ENCODE measurements at regions not wholly inside any gene's neighbourhood (a gene's known extent, or its start where the extent isn't known, plus 50 kb on each side); places are given as distances from the start of the nearest gene placed in this dataset.

DNA sequence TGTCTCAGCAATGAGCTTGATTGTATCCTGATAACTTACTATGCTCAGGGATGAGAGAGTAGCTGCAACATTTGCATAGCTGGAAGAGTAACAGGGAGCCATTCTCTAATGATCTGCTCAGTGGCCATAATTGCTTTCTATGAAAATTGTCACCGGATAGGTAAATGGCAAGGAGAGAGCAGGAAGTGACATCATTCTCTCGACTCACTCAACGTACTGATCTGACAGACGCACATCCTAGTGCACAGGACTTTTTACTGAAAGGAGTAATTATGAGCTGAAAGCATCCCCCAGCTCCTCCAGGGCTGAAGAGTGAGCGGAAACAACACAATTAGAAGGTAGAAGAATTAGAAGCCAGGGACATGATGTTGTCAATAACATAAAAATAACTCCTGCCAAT lies 71.8 kb downstream of the IRX5 start:
- POLR2A ChIA-PET: interaction anchor here (0.5 to 1.0 kb wide), 2 partner anchors 373 to 617 kb away, joined by 3 read pairs; no protein-coding TSS in a partner anchor
- no peak for DNase-seq (ENCODE audit: unreplicated experiment)
- Mint-ChIP-seq H3K4me3 (ENCODE audit: unreplicated experiment) (no peak overlapping the region), H3K4me1 (ENCODE audit: insufficient read depth, unreplicated experiment) (peaks cover 21% of the 10 kb centered on the region), H3K36me3 (ENCODE audit: insufficient read depth, unreplicated experiment) (peaks cover 4% of the 10 kb centered on the region), H3K27ac (ENCODE audit: low read depth, unreplicated experiment) (no peak overlapping the region), H3K27me3 (ENCODE audit: insufficient read depth, unreplicated experiment) (peaks cover 10% of the 10 kb centered on the region), H3K9me3 (ENCODE audit: unreplicated experiment) (no peaks in the 10 kb centered on the region)
- TF ChIP-seq, protein P1, sequence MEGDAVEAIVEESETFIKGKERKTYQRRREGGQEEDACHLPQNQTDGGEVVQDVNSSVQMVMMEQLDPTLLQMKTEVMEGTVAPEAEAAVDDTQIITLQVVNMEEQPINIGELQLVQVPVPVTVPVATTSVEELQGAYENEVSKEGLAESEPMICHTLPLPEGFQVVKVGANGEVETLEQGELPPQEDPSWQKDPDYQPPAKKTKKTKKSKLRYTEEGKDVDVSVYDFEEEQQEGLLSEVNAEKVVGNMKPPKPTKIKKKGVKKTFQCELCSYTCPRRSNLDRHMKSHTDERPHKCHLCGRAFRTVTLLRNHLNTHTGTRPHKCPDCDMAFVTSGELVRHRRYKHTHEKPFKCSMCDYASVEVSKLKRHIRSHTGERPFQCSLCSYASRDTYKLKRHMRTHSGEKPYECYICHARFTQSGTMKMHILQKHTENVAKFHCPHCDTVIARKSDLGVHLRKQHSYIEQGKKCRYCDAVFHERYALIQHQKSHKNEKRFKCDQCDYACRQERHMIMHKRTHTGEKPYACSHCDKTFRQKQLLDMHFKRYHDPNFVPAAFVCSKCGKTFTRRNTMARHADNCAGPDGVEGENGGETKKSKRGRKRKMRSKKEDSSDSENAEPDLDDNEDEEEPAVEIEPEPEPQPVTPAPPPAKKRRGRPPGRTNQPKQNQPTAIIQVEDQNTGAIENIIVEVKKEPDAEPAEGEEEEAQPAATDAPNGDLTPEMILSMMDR (IDR thresholded peaks at IDR 0.05; ENCODE audit: unreplicated experiment): no peak
- intact Hi-C loops (cut with micrococcal nuclease): no loop called here
- no TSS peak for BruUV-seq (replicated peaks)
- CTCF ChIA-PET: interaction anchor here (0.6 to 0.7 kb wide), 2 partner anchors 37 to 141 kb away, joined by 3 read pairs; no protein-coding TSS in a partner anchor

DNA sequence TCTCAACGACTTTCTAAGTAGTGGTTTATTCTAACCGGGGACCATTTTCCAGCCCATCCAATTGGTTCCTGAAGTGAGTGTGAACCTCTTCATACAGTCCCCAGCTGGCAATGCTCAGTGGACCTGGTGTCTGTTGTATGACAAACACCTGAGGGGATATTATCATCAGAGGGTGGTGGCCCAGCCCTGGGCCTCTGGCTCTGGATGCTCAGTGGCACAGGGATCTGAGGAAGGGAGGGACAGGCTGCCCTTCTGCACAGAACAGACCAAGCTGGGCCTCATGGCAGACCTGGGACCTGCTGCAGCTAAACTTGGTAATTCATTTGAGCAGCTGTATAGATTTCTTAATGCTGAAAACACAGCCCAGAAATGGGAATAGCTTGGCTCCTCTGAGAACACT lies 72.6 kb downstream of the IRX5 start:
- ChIA-PET CTCF (interaction anchor here (1.2 kb wide), 1 partner anchor 131 kb away, joined by 3 read pairs; no protein-coding TSS in a partner anchor), POLR2A (interaction anchor here (1.0 kb wide), 1 partner anchor 618 kb away, joined by 3 read pairs; no protein-coding TSS in a partner anchor)
- no peak overlapping the region for H3K27ac Mint-ChIP-seq (ENCODE audit: low read depth, unreplicated experiment)

DNA sequence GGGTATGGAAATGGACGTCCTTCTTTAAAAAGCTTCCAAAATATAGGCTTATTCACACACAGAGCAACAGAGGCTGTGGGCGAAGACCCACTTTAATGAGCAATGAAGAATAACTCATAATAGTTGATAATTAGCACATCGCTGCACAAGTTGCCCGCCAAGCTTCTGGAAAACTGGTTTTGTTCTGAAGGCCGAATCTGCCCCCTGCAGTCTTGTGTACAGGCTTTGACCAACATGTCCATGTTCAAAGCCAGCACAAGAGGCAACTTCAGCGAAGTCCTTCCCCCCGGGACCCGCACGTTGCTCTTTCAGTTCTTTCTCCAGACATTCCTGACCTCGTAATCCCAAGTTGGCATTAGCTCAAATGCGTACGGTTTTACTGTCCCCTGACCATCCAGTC lies 73.3 kb downstream of the IRX5 start:
- H3K27me3 Mint-ChIP-seq (ENCODE audit: insufficient read depth, unreplicated experiment): no peaks in the 10 kb centered on the region
- H3K9me3 Mint-ChIP-seq (ENCODE audit: unreplicated experiment): no peaks in the 10 kb centered on the region
- H3K4me1 Mint-ChIP-seq (ENCODE audit: insufficient read depth, unreplicated experiment): peaks cover 21% of the 10 kb centered on the region
- BruUV-seq (replicated peaks): no TSS peak
- TF ChIP-seq, protein P1 (IDR thresholded peaks at IDR 0.05; ENCODE audit: unreplicated experiment): no peak
- no peak overlapping the region for H3K27ac Mint-ChIP-seq (ENCODE audit: low read depth, unreplicated experiment)
- peaks cover 4% of the 10 kb centered on the region for H3K36me3 Mint-ChIP-seq (ENCODE audit: insufficient read depth, unreplicated experiment)
- ChIA-PET CTCF (interaction anchor here (1.2 kb wide), 1 partner anchor 131 kb away, joined by 3 read pairs; no protein-coding TSS in a partner anchor), POLR2A (no interaction called here)
- intact Hi-C loops (cut with micrococcal nuclease): no loop called here
- no peak overlapping the region for H3K4me3 Mint-ChIP-seq (ENCODE audit: unreplicated experiment)
- no peak for DNase-seq (ENCODE audit: unreplicated experiment)

More for the DNA sequence above, 72.6 kb downstream of the IRX5 start:
- BruUV-seq (replicated peaks): no TSS peak
- H3K27me3 Mint-ChIP-seq (ENCODE audit: insufficient read depth, unreplicated experiment): peaks cover 2% of the 10 kb centered on the region
- H3K36me3 Mint-ChIP-seq (ENCODE audit: insufficient read depth, unreplicated experiment): peaks cover 4% of the 10 kb centered on the region
- H3K4me1 Mint-ChIP-seq (ENCODE audit: insufficient read depth, unreplicated experiment): peaks cover 21% of the 10 kb centered on the region
- no peak for DNase-seq (ENCODE audit: unreplicated experiment)
- H3K9me3 Mint-ChIP-seq (ENCODE audit: unreplicated experiment): no peaks in the 10 kb centered on the region
- intact Hi-C loops (cut with micrococcal nuclease): no loop called here
- no peak overlapping the region for H3K4me3 Mint-ChIP-seq (ENCODE audit: unreplicated experiment)
- TF ChIP-seq, protein P1 (IDR thresholded peaks at IDR 0.05; ENCODE audit: unreplicated experiment): no peak

- CTCF ChIA-PET: interaction anchor here (0.6 kb wide), 1 partner anchor 22 kb away, joined by 4 read pairs; no protein-coding TSS in a partner anchor
- Mint-ChIP-seq H3K4me1 (ENCODE audit: insufficient read depth, unreplicated experiment) (no peaks in the 10 kb centered on the region), H3K4me3 (ENCODE audit: unreplicated experiment) (no peak overlapping the region), H3K27me3 (ENCODE audit: insufficient read depth, unreplicated experiment) (no peaks in the 10 kb centered on the region), H3K36me3 (ENCODE audit: insufficient read depth, unreplicated experiment) (peaks cover 4% of the 10 kb centered on the region), H3K27ac (ENCODE audit: low read depth, unreplicated experiment) (no peak overlapping the region), H3K9me3 (ENCODE audit: unreplicated experiment) (no peaks in the 10 kb centered on the region)
- DNase-seq (ENCODE audit: unreplicated experiment): no peak
- intact Hi-C loops (cut with micrococcal nuclease): no loop called here
- no TSS peak for BruUV-seq (replicated peaks)
- TF ChIP-seq, protein P1 (IDR thresholded peaks at IDR 0.05; ENCODE audit: unreplicated experiment): no peak
- POLR2A ChIA-PET: no interaction called here
Measured at GRCh38 chr16:55007504-55007903, 76.8 kb downstream of the IRX5 start.
